Caco-2 (cell line): ENCODE measurements at regions not wholly inside any gene's neighbourhood (a gene's known extent, or its start where the extent isn't known, plus 50 kb on each side); places are given as distances from the start of the nearest gene placed in this dataset.

Experiments
- BruUV-seq: library from RNA; stranded (reverse); fragments of 400-500 nt; replicated peaks from 2 replicates; lab custom pipeline; 2021; lab: Mats Ljungman, UMichigan
- CTCF ChIA-PET: fragments of 300-600 bp; sonication (Branson Sonifier 250); formaldehyde crosslinking; loops from one replicate; lab custom pipeline; 2022; ENCODE audit warnings: antibody characterized with exemption; lab: Charles Lee
- POLR2A ChIA-PET: fragments of 300-600 bp; sonication (Branson Sonifier 250); formaldehyde crosslinking; loops from one replicate; lab custom pipeline; 2022; ENCODE audit warnings: antibody characterized with exemption; lab: Charles Lee
- DNase-seq, 2 experiments: peaks; one replicate each; pipeline versions ENCODE4 v3.0.0 to v3.0.0-alpha.2; 2020 to 2022
- H3K27me3 ChIP-seq: replicated peaks from 2 replicates; pipeline ENCODE4 v1.6.0; 2011; ENCODE audit warnings: low read length; ENCODE audit not compliant: control insufficient read depth, insufficient read depth
- H3K36me3 ChIP-seq: 2 replicates; pipeline ENCODE4 v1.5.1; 2011; ENCODE audit warnings: low read length; ENCODE audit not compliant: control insufficient read depth, insufficient read depth
- H3K4me1 ChIP-seq: fragments of 250-450 bp; sonication (Bioruptor Pico); 2 replicates; pipeline ENCODE4 v1.5.1; 2020; ENCODE audit warnings: mild to moderate bottlenecking
- H3K4me3 ChIP-seq: 2 replicates; pipeline ENCODE4 v1.5.1; 2011; ENCODE audit warnings: low read depth, mild to moderate bottlenecking, control low read depth, low read length
- H3K9me3 ChIP-seq: fragments of 250-450 bp; sonication (Bioruptor Pico); 2 replicates; pipeline ENCODE4 v1.5.1; 2020; ENCODE audit warnings: mild to moderate bottlenecking, moderate library complexity
- H3K27ac Mint-ChIP-seq: one replicate; pipeline ENCODE4 v1.8.0; 2022; ENCODE audit warnings: mixed read lengths; ENCODE audit not compliant: unreplicated experiment
- H3K27me3 Mint-ChIP-seq: one replicate; pipeline ENCODE4 v1.8.0; 2022; ENCODE audit warnings: mixed read lengths; ENCODE audit not compliant: insufficient read depth, unreplicated experiment
- H3K36me3 Mint-ChIP-seq: one replicate; pipeline ENCODE4 v1.8.0; 2022; ENCODE audit warnings: mild to moderate bottlenecking, mixed read lengths; ENCODE audit not compliant: insufficient read depth, unreplicated experiment
- H3K4me1 Mint-ChIP-seq: one replicate; pipeline ENCODE4 v1.8.0; 2022; ENCODE audit warnings: low read depth, mixed read lengths; ENCODE audit not compliant: unreplicated experiment
- H3K4me3 Mint-ChIP-seq: one replicate; pipeline ENCODE4 v1.8.0; 2022; ENCODE audit warnings: mild to moderate bottlenecking, moderate library complexity, mixed read lengths; ENCODE audit not compliant: unreplicated experiment
- H3K9me3 Mint-ChIP-seq: one replicate; pipeline ENCODE4 v1.8.0; 2022; ENCODE audit warnings: mixed read lengths; ENCODE audit not compliant: unreplicated experiment
- CTCF ChIP-seq, 2 experiments: fragments of 200-600 bp in 1 of 2; IDR thresholded peaks; 1 replicate in 1 of 2; 2 replicates in 1 of 2; pipeline versions ENCODE4 v1.5.1 to v1.8.0; 2011 to 2022; ENCODE audit warnings: antibody characterized with exemption in 1 of 2, control low read depth in 1 of 2, inconsistent platforms in 1 of 2, low read depth in 1 of 2, low read length in 1 of 2, mild to moderate bottlenecking in 1 of 2, moderate library complexity in 1 of 2; ENCODE audit not compliant: insufficient read depth in 1 of 2, severe bottlenecking in 1 of 2, unreplicated experiment in 1 of 2
- intact Hi-C: fragments of 100-400 bp; cut with micrococcal nuclease; formaldehyde crosslinking; loops from one replicate; pipeline ENCODE4 v1.10.0; 2022; ENCODE audit not compliant: unreplicated experiment

- H3K27me3 Mint-ChIP-seq, result peaks cover 9% of the 10 kb centered on the region
These were observed 634.8 kb downstream of the BRD1 start for GRCh38 chr22:49192857-49193250.

GRCh38 chr22:49192180-49192856, 635.4 kb downstream of the BRD1 start:
- no peak overlapping the region for H3K27ac Mint-ChIP-seq
- Histone ChIP-seq H3K36me3 (no peaks in the 10 kb centered on the region), H3K9me3 (no peaks in the 10 kb centered on the region; the same call in 1 of the 2 replicates), H3K4me3 (no peak overlapping the region), H3K4me1 (no peaks in the 10 kb centered on the region), H3K27me3 (no peaks in the 10 kb centered on the region)
- no peak overlapping the region for H3K4me3 Mint-ChIP-seq
- DNase-seq, result no peak
- no peaks in the 10 kb centered on the region for H3K4me1 Mint-ChIP-seq
- intact Hi-C loops, result no loop called here
- BruUV-seq, result no TSS peak
- CTCF ChIA-PET, result no interaction called here
- POLR2A ChIA-PET, result no interaction called here
- H3K9me3 Mint-ChIP-seq, result peaks cover 15% of the 10 kb centered on the region
- no peaks in the 10 kb centered on the region for H3K36me3 Mint-ChIP-seq
- peaks cover 9% of the 10 kb centered on the region for H3K27me3 Mint-ChIP-seq
- no peak for TF ChIP-seq CTCF (IDR thresholded peaks at IDR 0.05; ENCODE audit: insufficient read depth in 1 of 2, low read depth in 1 of 2, low read length in 1 of 2, severe bottlenecking in 1 of 2, unreplicated experiment in 1 of 2)

More at GRCh38 chr22:49192857-49193250, 634.8 kb downstream of the BRD1 start:
- Histone ChIP-seq H3K4me1 (no peaks in the 10 kb centered on the region), H3K27me3 (no peaks in the 10 kb centered on the region), H3K36me3 (no peaks in the 10 kb centered on the region), H3K4me3 (no peak overlapping the region), H3K9me3 (no peaks in the 10 kb centered on the region)
- Mint-ChIP-seq H3K36me3 (no peaks in the 10 kb centered on the region), H3K9me3 (peaks cover 12% of the 10 kb centered on the region), H3K27ac (no peak overlapping the region), H3K4me1 (no peaks in the 10 kb centered on the region), H3K4me3 (no peak overlapping the region)
- intact Hi-C loops, result no loop called here
- CTCF ChIA-PET, result no interaction called here
- TF ChIP-seq CTCF (IDR thresholded peaks at IDR 0.05; ENCODE audit: insufficient read depth in 1 of 2, low read depth in 1 of 2, low read length in 1 of 2, severe bottlenecking in 1 of 2, unreplicated experiment in 1 of 2), result no peak
- POLR2A ChIA-PET, result no interaction called here
- no peak for DNase-seq
- no TSS peak for BruUV-seq

GRCh38 chr22:49191506-49191980, 636.1 kb downstream of the BRD1 start:
- Mint-ChIP-seq H3K4me1 (no peaks in the 10 kb centered on the region), H3K27ac (no peak overlapping the region), H3K27me3 (peaks cover 9% of the 10 kb centered on the region), H3K36me3 (no peaks in the 10 kb centered on the region), H3K9me3 (peaks cover 20% of the 10 kb centered on the region), H3K4me3 (no peak overlapping the region)
- no TSS peak for BruUV-seq
- TF ChIP-seq CTCF (IDR thresholded peaks at IDR 0.05; ENCODE audit: insufficient read depth in 1 of 2, low read depth in 1 of 2, low read length in 1 of 2, severe bottlenecking in 1 of 2, unreplicated experiment in 1 of 2), result no peak
- no peaks in the 10 kb centered on the region for H3K36me3 ChIP-seq
- H3K4me3 ChIP-seq, result no peak overlapping the region
- no peaks in the 10 kb centered on the region; the same call in 1 of the 2 replicates for H3K9me3 ChIP-seq
- no peaks in the 10 kb centered on the region for H3K4me1 ChIP-seq
- POLR2A ChIA-PET, result no interaction called here
- H3K27me3 ChIP-seq, result no peaks in the 10 kb centered on the region
- no peak for DNase-seq
- CTCF ChIA-PET, result no interaction called here
- intact Hi-C loops, result no loop called here
